ENCODE measurements at regions not wholly inside any gene's neighbourhood (a gene's known extent, or its start where the extent isn't known, plus 50 kb on each side); places are given as distances from the start of the nearest gene placed in this dataset.

GRCh38 chr7:97317575-97317974 lies 200.1 kb downstream of the SDHAF3 start:
- TF ChIP-seq CTCF (IDR thresholded peaks at IDR 0.05; ENCODE audit: low read length) (no peak; the same call in 1 of the 2 replicates), EZH2 (IDR thresholded peaks at IDR 0.05; ENCODE audit: borderline replicate concordance, low read length) (no peak)

Measured in OCI-LY1 (cell line).